HepG2 (cell line): ENCODE measurements at regions not wholly inside any gene's neighbourhood (a gene's known extent, or its start where the extent isn't known, plus 50 kb on each side); places are given as distances from the start of the nearest gene placed in this dataset.

Experiments
- ATAC-seq: fragments of 200-7000 bp; cut with Tn5 transposase; 3 replicates; pipeline ENCODE4 v1.9.1; 2020; ENCODE audit warnings: mild to moderate bottlenecking, moderate library complexity
- BruUV-seq: library from RNA; stranded (reverse); fragments of 400-500 nt; replicated peaks from 2 replicates; lab custom pipeline; 2021; lab: Mats Ljungman, UMichigan
- CTCF ChIA-PET: fragments of 300-600 bp; formaldehyde crosslinking; extraction: SDS; loops from one replicate; lab custom pipeline; 2021; ENCODE audit warnings: low total read pairs, inconsistent platforms, low intra/inter-chr PET ratio; lab: Yijun Ruan, JAX
- POLR2A ChIA-PET: fragments of 350-600 bp; sonication (Branson Sonifier 250); formaldehyde crosslinking; loops from one replicate; lab custom pipeline; 2020; ENCODE audit warnings: antibody characterized with exemption, inconsistent platforms; lab: Yijun Ruan, JAX
- DNase-seq: peaks from one replicate; pipeline ENCODE4 v3.0.0-alpha.2; 2015; ENCODE audit warnings: low spot score
- FAIRE-seq: peaks from 3 replicates; lab custom pipeline; 2011; peaks lifted over from hg19 to GRCh38; lab: Jason Lieb, UNC
- H2AFZ ChIP-seq: one replicate; pipeline ENCODE4 v1.6.1; 2011; ENCODE audit warnings: low read length, inconsistent platforms
- H3K27ac ChIP-seq: fragments of 300-600 bp; 3 replicates; pipeline ENCODE4 v1.8.0; 2011; ENCODE audit warnings: mixed run types, mild to moderate bottlenecking, mixed read lengths, low read length, inconsistent platforms; ENCODE audit not compliant: insufficient read depth; ENCODE audit errors: extremely low read length
- H3K27me3 ChIP-seq, 2 experiments: fragments of 200-600 bp in 1 of 2; 2 replicates in 1 of 2; 3 replicates in 1 of 2; pipeline versions ENCODE4 v1.6.0 to v1.8.0; 2011; ENCODE audit warnings: low read length in 2 of 2, mild to moderate bottlenecking in 2 of 2, moderate library complexity in 2 of 2, inconsistent platforms in 1 of 2; ENCODE audit not compliant: insufficient read depth in 2 of 2, control insufficient read depth in 1 of 2
- H3K36me3 ChIP-seq, 2 experiments: fragments of 200-600 bp in 1 of 2; replicated peaks in 1 of 2; 2 replicates in 1 of 2; 3 replicates in 1 of 2; pipeline versions ENCODE4 v1.5.1 to v1.8.0; 2011; ENCODE audit warnings: low read length in 2 of 2, inconsistent platforms in 1 of 2; ENCODE audit not compliant: insufficient read depth in 2 of 2, control insufficient read depth in 1 of 2
- H3K4me1 ChIP-seq: 2 replicates; pipeline ENCODE4 v1.5.1; 2012; ENCODE audit warnings: low read length, inconsistent platforms; ENCODE audit not compliant: insufficient read depth
- H3K4me2 ChIP-seq: 2 replicates; pipeline ENCODE4 v1.6.0; 2011; ENCODE audit warnings: low read depth, low read length, inconsistent platforms
- H3K4me3 ChIP-seq, 3 experiments: fragments of 200-600 bp in 1 of 3; sonication (generic), shearing (Covaris generic) in 1 of 3; replicated peaks in 1 of 3; 2 replicates each; pipeline ENCODE4 v1.5.1; 2011 to 2016; ENCODE audit warnings: low read length in 3 of 3, inconsistent platforms in 2 of 3, low read depth in 2 of 3, mild to moderate bottlenecking in 2 of 3, control low read depth in 1 of 3, mixed read lengths in 1 of 3; ENCODE audit not compliant: insufficient read depth in 1 of 3
- H3K79me2 ChIP-seq: one replicate; pipeline ENCODE4 v1.6.1; 2011; ENCODE audit warnings: low read length, inconsistent platforms; ENCODE audit not compliant: insufficient read depth
- H3K9ac ChIP-seq: 2 replicates; pipeline ENCODE4 v1.6.0; 2011; ENCODE audit warnings: mild to moderate bottlenecking, low read depth, low read length, inconsistent platforms; ENCODE audit not compliant: insufficient read depth
- H3K9me3 ChIP-seq: 2 replicates; pipeline ENCODE4 v1.5.1; 2012; ENCODE audit warnings: mild to moderate bottlenecking, low read length
- H4K20me1 ChIP-seq: 2 replicates; pipeline ENCODE4 v1.6.0; 2011; ENCODE audit warnings: inconsistent platforms, mild to moderate bottlenecking, low read length, moderate library complexity; ENCODE audit not compliant: insufficient read depth
- ATRX ChIP-seq: sonication (generic); formaldehyde crosslinking; IDR thresholded peaks from 2 replicates; pipeline ENCODE4 v1.4.0; 2020; ENCODE audit warnings: missing genetic modification reagents, borderline replicate concordance
- ESRRA ChIP-seq: sonication (generic); formaldehyde crosslinking; IDR thresholded peaks from 2 replicates; pipeline ENCODE4 v1.5.1; 2020; ENCODE audit warnings: mild to moderate bottlenecking, low read depth, missing genetic modification reagents
- FOXO4 ChIP-seq: sonication (generic); formaldehyde crosslinking; conservative IDR thresholded peaks from 2 replicates; pipeline ENCODE4 v1.8.1; 2023; ENCODE audit warnings: missing genetic modification reagents
- HNF4G ChIP-seq, 2 experiments: sonication (generic) in 1 of 2; formaldehyde crosslinking in 1 of 2; IDR thresholded peaks; 2 replicates each; pipeline versions ENCODE4 v1.4.0 to v1.6.1; 2011 to 2020; ENCODE audit warnings: borderline replicate concordance in 2 of 2, low read depth in 2 of 2, mild to moderate bottlenecking in 2 of 2, low read length in 1 of 2, missing genetic modification reagents in 1 of 2, moderate library complexity in 1 of 2
- PAXIP1 ChIP-seq: sonication (generic); formaldehyde crosslinking; conservative IDR thresholded peaks from 2 replicates; pipeline ENCODE4 v1.4.0; 2020; ENCODE audit warnings: mild to moderate bottlenecking, missing genetic modification reagents, moderate library complexity
- SAFB2 ChIP-seq: sonication (generic); formaldehyde crosslinking; IDR thresholded peaks from 2 replicates; pipeline ENCODE4 v1.5.1; 2020; ENCODE audit warnings: missing genetic modification reagents, low read depth, mild to moderate bottlenecking, borderline replicate concordance
- SMYD3 ChIP-seq: sonication (generic); formaldehyde crosslinking; IDR thresholded peaks from 2 replicates; pipeline ENCODE4 v1.8.1; 2023; ENCODE audit warnings: mild to moderate bottlenecking, missing genetic modification reagents
- TFAP4 ChIP-seq: sonication (generic); IDR thresholded peaks from 2 replicates; pipeline ENCODE4 v1.6.1; 2016; ENCODE audit warnings: low read depth, borderline replicate concordance
- ZBTB34 ChIP-seq: sonication (generic); formaldehyde crosslinking; IDR thresholded peaks from 2 replicates; pipeline ENCODE4 v1.8.0; 2022; ENCODE audit warnings: mild to moderate bottlenecking, missing genetic modification reagents
- ZNF558 ChIP-seq: sonication (generic); formaldehyde crosslinking; IDR thresholded peaks from 2 replicates; pipeline ENCODE4 v1.9.0; 2022; ENCODE audit warnings: mild to moderate bottlenecking, missing genetic modification reagents, borderline replicate concordance
- ZNF660 ChIP-seq: sonication (generic); formaldehyde crosslinking; IDR thresholded peaks from 2 replicates; pipeline ENCODE4 v1.5.1; 2020; ENCODE audit warnings: mild to moderate bottlenecking, low read depth, missing genetic modification reagents, borderline replicate concordance
- ZNF691 ChIP-seq: sonication (generic); formaldehyde crosslinking; IDR thresholded peaks from 2 replicates; pipeline ENCODE4 v1.4.0; 2020; ENCODE audit warnings: missing genetic modification reagents, low read depth, mild to moderate bottlenecking, borderline replicate concordance
- ZNF761 ChIP-seq: sonication (generic); formaldehyde crosslinking; conservative IDR thresholded peaks from 2 replicates; pipeline ENCODE4 v1.4.0; 2020; ENCODE audit warnings: mild to moderate bottlenecking, missing genetic modification reagents
- ZNF777 ChIP-seq: sonication (generic); formaldehyde crosslinking; IDR thresholded peaks from 2 replicates; pipeline ENCODE4 v1.4.0; 2020; ENCODE audit warnings: missing genetic modification reagents
- WGBS: methylation state at CpG from one replicate; pipeline ENCODE4 v1.1.6; 2017; ENCODE audit warnings: low lambda C conversion rate; 5-methylcytosine and 5-hydroxymethylcytosine counted together
- in situ Hi-C: cut with HindIII; loops from 2 replicates; pipeline ENCODE4 v1.10.0; 2017; ENCODE audit warnings: low pct_unique_long_range_greater_than_20kb; ENCODE audit not compliant: extremely low pct_ligation_motif_present
- intact Hi-C: fragments of 100-400 bp; cut with micrococcal nuclease; formaldehyde crosslinking; loops from one replicate; pipeline ENCODE4 v1.10.0; 2022; ENCODE audit not compliant: unreplicated experiment

GRCh38 chr2:8525236-8525581, 156.6 kb upstream of the ID2 start:
- Histone ChIP-seq H3K4me2 (peak overlapping the region; percentile 94), H3K4me1 (peaks cover 38% of the 10 kb centered on the region), H3K36me3 (no peaks in the 10 kb centered on the region), H2AFZ (no peak overlapping the region), H3K27ac (no peak overlapping the region), H3K27me3 (peaks cover 5 to 39% of the 10 kb centered on the region in 2 experiments; a peak in 4 of 5 replicates), H3K9me3 (no peaks in the 10 kb centered on the region), H3K9ac (no peak overlapping the region), H3K4me3 (no peak overlapping the region), H3K79me2 (no peaks in the 10 kb centered on the region), H4K20me1 (no peaks in the 10 kb centered on the region)
- in situ Hi-C loops (loop anchor here (5.0 kb wide), 1 partner anchor 162 kb away; no protein-coding TSS in a partner anchor), intact Hi-C loops (loop anchor here (1.0 kb wide), 5 partner anchors 49 to 1098 kb away; no protein-coding TSS in a partner anchor)
- POLR2A ChIA-PET, result interaction anchor here (0.9 to 3.0 kb wide), 10 partner anchors 10 to 163 kb away, joined by 3 to 81 read pairs (median 4); partner anchors contain the start of gene ID2
- CTCF ChIA-PET, result interaction anchor here (1.5 to 2.7 kb wide), 2 partner anchors 158 to 161 kb away, joined by 4 to 56 read pairs; no protein-coding TSS in a partner anchor
- TF ChIP-seq ZNF691 (CRISPR knock-in tag), result no peak
- TF ChIP-seq ZNF777 (CRISPR knock-in tag), result 0 out of 2 replicates have a peak, but pooled peaks have one; percentile 59
- TF ChIP-seq PAXIP1 (CRISPR knock-in tag), result no peak
- 0 out of 2 replicates have a peak, but pooled peaks have one; percentile 11 for TF ChIP-seq HNF4G (IDR thresholded peaks at IDR 0.05; ENCODE audit: borderline replicate concordance, low read depth, low read length)
- TF ChIP-seq HNF4G (CRISPR knock-in tag; IDR thresholded peaks at IDR 0.05; ENCODE audit: borderline replicate concordance, low read depth), result no peak
- TF ChIP-seq ESRRA (CRISPR knock-in tag), result no peak
- TF ChIP-seq ZNF761 (CRISPR knock-in tag), result no peak
- TF ChIP-seq SAFB2 (CRISPR knock-in tag), result no peak
- no peak for TF ChIP-seq FOXO4 (CRISPR knock-in tag)
- 0 out of 2 replicates have a peak, but pooled peaks have one; percentile 9 for TF ChIP-seq ZNF660 (CRISPR knock-in tag)
- TF ChIP-seq ZNF558, result peak; percentile 40; the same call in 1 of the 2 replicates
- no peak for TF ChIP-seq TFAP4
- TF ChIP-seq ZBTB34, result 0 out of 2 replicates have a peak, but pooled peaks have one; percentile 55
- TF ChIP-seq SMYD3 (CRISPR knock-in tag), result 0 out of 2 replicates have a peak, but pooled peaks have one; percentile 76
- TF ChIP-seq ATRX (CRISPR knock-in tag), result 0 out of 2 replicates have a peak, but pooled peaks have one; percentile 31
- WGBS, result 19% methylated on average over 7 of the region's 7 CpGs
- ATAC-seq (peak; percentile 54), DNase-seq (no peak), FAIRE-seq (no peak)
- BruUV-seq, result no TSS peak
